Fibroblast of the aortic adventitia (primary cell): ENCODE measurements at regions not wholly inside any gene's neighbourhood (a gene's known extent, or its start where the extent isn't known, plus 50 kb on each side); places are given as distances from the start of the nearest gene placed in this dataset.

Source experiments
- DNase-seq: peaks from one replicate; pipeline ENCODE4 v3.0.0-alpha.2; 2010; ENCODE audit warnings: low read depth
- H3K4me3 ChIP-seq: 2 replicates; pipeline ENCODE4 v1.5.1; 2011; ENCODE audit warnings: low read depth, mild to moderate bottlenecking, control low read depth, low read length, moderate library complexity
- CTCF ChIP-seq: IDR thresholded peaks from 2 replicates; pipeline ENCODE4 v1.5.1; 2011; ENCODE audit warnings: mild to moderate bottlenecking, low read length, control low read depth, inconsistent platforms; ENCODE audit not compliant: insufficient read depth

GRCh38 chr1:80170811-80171485 is 1164.4 kb upstream of the ADGRL4 start:
- no peak for TF ChIP-seq CTCF
- DNase-seq: peak; percentile 21

GRCh38 chr1:80164150-80164549 is 1157.6 kb upstream of the ADGRL4 start:
- peak; percentile 18 for TF ChIP-seq CTCF
- DNase-seq: peak; percentile 2
- H3K4me3 ChIP-seq: no peak overlapping the region

More at GRCh38 chr1:80170811-80171485, 1164.4 kb upstream of the ADGRL4 start:
- H3K4me3 ChIP-seq: no peak overlapping the region

- H3K4me3 ChIP-seq: no peak overlapping the region
- DNase-seq: no peak
- no peak for TF ChIP-seq CTCF
Observed at GRCh38 chr1:80163686-80164085, 1157.2 kb upstream of the ADGRL4 start.

- no peak for DNase-seq
- TF ChIP-seq CTCF: no peak
Observed at GRCh38 chr1:80158771-80159170, 1152.2 kb upstream of the ADGRL4 start.

GRCh38 chr1:80158266-80158665 is 1151.7 kb upstream of the ADGRL4 start:
- DNase-seq: no peak
- TF ChIP-seq CTCF: no peak
- no peak overlapping the region for H3K4me3 ChIP-seq

More at GRCh38 chr1:80158771-80159170, 1152.2 kb upstream of the ADGRL4 start:
- H3K4me3 ChIP-seq: no peak overlapping the region

- no peak for DNase-seq
- no peak overlapping the region for H3K4me3 ChIP-seq
- TF ChIP-seq CTCF: no peak
Observed at GRCh38 chr1:80155371-80155770, 1148.8 kb upstream of the ADGRL4 start.

- no peak for TF ChIP-seq CTCF
- no peak for DNase-seq
- H3K4me3 ChIP-seq: no peak overlapping the region
Observed at GRCh38 chr1:80154176-80154575, 1147.6 kb upstream of the ADGRL4 start.
